Breast epithelium (tissue), 4 donors: ENCODE measurements at regions not wholly inside any gene's neighbourhood (a gene's known extent, or its start where the extent isn't known, plus 50 kb on each side); places are given as distances from the start of the nearest gene placed in this dataset.

Source experiments
- DNase-seq, 2 donors: peaks; one replicate each; pipeline ENCODE4 v3.0.0-alpha.2; 2019; ENCODE audit warnings: low spot score in 2 of 2
- H3K27ac ChIP-seq, 2 donors: fragments of 200-600 bp; sonication (generic) in 1 of 2; one replicate each; pipeline ENCODE4 v1.5.1; 2016 to 2019; ENCODE audit warnings: mild to moderate bottlenecking in 1 of 2
- H3K27me3 ChIP-seq, 2 donors: fragments of 200-600 bp; sonication (generic) in 1 of 2; one replicate each; pipeline versions ENCODE4 v1.5.1 to v1.6.0; 2017 to 2019; ENCODE audit warnings: control low read depth in 1 of 2, mild to moderate bottlenecking in 1 of 2
- H3K36me3 ChIP-seq: fragments of 200-600 bp; one replicate; pipeline ENCODE4 v1.5.1; 2019
- H3K4me1 ChIP-seq, 2 donors: fragments of 200-600 bp; sonication (generic); one replicate each; pipeline ENCODE4 v1.5.1; 2016 to 2019; ENCODE audit warnings: control low read depth in 1 of 2
- H3K4me3 ChIP-seq, 3 donors: fragments of 200-600 bp; sonication (generic); 1 replicate in 2 of 3; 2 replicates in 1 of 3; pipeline ENCODE4 v1.5.1; 2016 to 2019; ENCODE audit warnings: mild to moderate bottlenecking in 3 of 3, moderate library complexity in 2 of 3
- H3K9me3 ChIP-seq, 2 donors: fragments of 200-600 bp; sonication (generic) in 1 of 2; one replicate each; pipeline ENCODE4 v1.5.1; 2016 to 2019; ENCODE audit warnings: control low read depth in 1 of 2
- POLR2A ChIP-seq: fragments of 450-650 bp; IDR thresholded peaks from one replicate; pipeline ENCODE4 v1.6.1; 2016; ENCODE audit warnings: antibody characterized with exemption, mild to moderate bottlenecking, moderate library complexity
- POLR2AphosphoS5 ChIP-seq, 3 donors: sonication (generic); formaldehyde crosslinking; IDR thresholded peaks; one replicate each; pipeline ENCODE4 v1.6.1; 2017; ENCODE audit warnings: antibody characterized with exemption in 3 of 3
- intact Hi-C: fragments of 100-400 bp; cut with DNase I; formaldehyde crosslinking; loops from one replicate; pipeline ENCODE4 v1.15.1; 2023; ENCODE audit warnings: low total_unique reads
- TF ChIP-seq, protein P1 (sequence below), 3 donors: fragments of 450-650 bp; IDR thresholded peaks; one replicate each; pipeline ENCODE4 v1.5.1; 2016 to 2017; ENCODE audit warnings: antibody characterized with exemption in 3 of 3, mild to moderate bottlenecking in 3 of 3, moderate library complexity in 3 of 3

DNA sequence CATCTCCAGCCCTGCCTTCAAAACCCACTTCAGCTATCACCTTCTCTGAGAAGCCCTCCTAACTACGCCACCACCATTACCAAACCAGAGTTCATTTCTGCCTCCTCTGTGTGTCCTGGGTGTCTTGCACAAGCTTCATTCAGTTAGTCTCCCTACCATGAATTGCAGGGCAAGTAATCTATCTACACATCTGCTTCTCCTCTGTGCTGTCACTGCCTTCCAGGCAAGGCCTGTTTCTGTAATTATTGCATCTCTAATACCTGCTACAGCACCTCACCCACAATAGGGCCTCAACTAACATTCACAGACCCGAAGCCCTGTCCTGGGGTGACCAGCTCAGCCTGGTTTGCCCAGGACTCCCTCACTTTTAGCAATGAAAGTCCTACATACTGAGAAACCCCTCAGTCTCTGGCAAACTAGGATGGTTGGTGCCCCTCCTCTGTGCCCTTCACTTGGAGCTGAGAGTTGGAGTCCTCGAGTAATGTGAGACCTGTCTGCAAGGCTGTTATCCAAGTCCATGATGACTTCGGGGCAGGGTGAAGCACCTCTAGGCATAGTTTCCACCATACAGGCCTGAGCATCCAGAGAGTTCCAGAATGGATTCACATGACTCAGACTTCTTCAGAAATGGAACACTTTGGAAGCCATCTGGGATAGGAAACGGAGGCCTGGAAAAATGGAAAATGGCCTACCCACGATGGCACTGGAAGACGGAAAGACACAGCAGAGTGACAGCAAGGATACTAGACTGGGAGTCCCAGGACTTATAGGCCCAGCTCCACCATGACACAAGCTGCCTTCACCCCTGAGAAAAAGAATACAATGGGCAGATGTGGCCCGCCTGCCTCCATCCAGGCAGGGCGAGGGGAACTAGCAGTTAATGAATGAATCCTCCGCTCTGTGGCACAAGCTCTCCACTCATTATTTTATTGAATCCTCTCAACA lies 269.3 kb downstream of the BUD13 start:
- H3K9me3 ChIP-seq = no peaks in the 10 kb centered on the region
- H3K36me3 ChIP-seq = no peaks in the 10 kb centered on the region
- no peak overlapping the region for H3K27ac ChIP-seq
- H3K27me3 ChIP-seq = peaks cover 0 to 44% of the 10 kb centered on the region in 2 donors
- intact Hi-C loops = no loop called here
- no peak overlapping the region for H3K4me3 ChIP-seq
- no peaks in the 10 kb centered on the region for H3K4me1 ChIP-seq
- DNase-seq = no peak
- TF ChIP-seq, protein P1, sequence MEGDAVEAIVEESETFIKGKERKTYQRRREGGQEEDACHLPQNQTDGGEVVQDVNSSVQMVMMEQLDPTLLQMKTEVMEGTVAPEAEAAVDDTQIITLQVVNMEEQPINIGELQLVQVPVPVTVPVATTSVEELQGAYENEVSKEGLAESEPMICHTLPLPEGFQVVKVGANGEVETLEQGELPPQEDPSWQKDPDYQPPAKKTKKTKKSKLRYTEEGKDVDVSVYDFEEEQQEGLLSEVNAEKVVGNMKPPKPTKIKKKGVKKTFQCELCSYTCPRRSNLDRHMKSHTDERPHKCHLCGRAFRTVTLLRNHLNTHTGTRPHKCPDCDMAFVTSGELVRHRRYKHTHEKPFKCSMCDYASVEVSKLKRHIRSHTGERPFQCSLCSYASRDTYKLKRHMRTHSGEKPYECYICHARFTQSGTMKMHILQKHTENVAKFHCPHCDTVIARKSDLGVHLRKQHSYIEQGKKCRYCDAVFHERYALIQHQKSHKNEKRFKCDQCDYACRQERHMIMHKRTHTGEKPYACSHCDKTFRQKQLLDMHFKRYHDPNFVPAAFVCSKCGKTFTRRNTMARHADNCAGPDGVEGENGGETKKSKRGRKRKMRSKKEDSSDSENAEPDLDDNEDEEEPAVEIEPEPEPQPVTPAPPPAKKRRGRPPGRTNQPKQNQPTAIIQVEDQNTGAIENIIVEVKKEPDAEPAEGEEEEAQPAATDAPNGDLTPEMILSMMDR (IDR thresholded peaks at IDR 0.05) = no peak
- TF ChIP-seq POLR2A (no peak), POLR2AphosphoS5 (IDR thresholded peaks at IDR 0.05) (no peak)

DNA sequence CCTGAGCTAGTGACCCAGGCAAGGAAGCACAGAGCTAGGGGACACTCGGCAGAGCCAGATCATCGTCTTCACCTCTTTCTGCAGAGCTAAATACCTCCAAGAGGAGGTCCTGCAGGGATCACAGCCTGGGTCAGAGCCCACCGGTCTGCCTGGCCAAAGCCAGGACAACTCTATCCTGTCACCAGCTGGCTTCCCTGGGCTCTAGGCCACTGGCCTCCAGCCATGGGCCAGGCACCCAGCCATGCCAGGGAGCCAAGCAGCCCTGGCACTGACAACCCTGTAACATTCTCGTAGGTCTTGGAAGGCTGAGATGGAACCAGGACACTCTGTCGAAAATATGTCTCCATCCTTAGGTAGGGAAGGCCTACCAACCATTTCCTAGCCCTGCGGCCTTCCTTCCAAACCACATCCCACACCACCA lies 270.1 kb downstream of the BUD13 start:
- no peak overlapping the region for H3K27ac ChIP-seq
- no peaks in the 10 kb centered on the region for H3K4me1 ChIP-seq
- TF ChIP-seq POLR2A (no peak), POLR2AphosphoS5 (IDR thresholded peaks at IDR 0.05) (no peak)
- TF ChIP-seq, protein P1 (IDR thresholded peaks at IDR 0.05) = no peak
- H3K4me3 ChIP-seq = no peak overlapping the region
- H3K27me3 ChIP-seq = peaks cover 0 to 43% of the 10 kb centered on the region in 2 donors
- DNase-seq = no peak
- intact Hi-C loops = no loop called here
- H3K9me3 ChIP-seq = no peaks in the 10 kb centered on the region
- no peaks in the 10 kb centered on the region for H3K36me3 ChIP-seq

DNA sequence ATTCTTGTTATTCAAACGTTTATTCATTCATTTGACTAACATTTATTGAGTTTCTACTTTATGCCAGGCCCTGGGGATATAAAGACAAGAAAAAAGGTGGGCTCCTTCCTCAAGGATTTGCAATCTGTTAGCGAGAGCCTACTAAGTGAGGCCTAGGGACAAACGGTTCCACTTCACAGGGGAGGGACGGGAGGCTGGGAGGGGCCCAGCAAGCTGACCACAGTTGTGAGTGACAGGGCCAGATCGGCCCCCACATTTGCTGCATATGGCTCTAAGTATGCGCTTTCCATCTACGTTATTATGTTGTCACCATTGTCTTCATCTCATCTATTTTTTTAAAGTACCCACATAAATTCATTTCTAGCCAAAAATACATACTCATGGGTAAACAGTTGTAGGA lies 271.1 kb downstream of the BUD13 start:
- intact Hi-C loops = no loop called here
- H3K4me3 ChIP-seq = no peak overlapping the region
- no peaks in the 10 kb centered on the region for H3K9me3 ChIP-seq
- peaks cover 0 to 41% of the 10 kb centered on the region in 2 donors for H3K27me3 ChIP-seq
- no peaks in the 10 kb centered on the region for H3K4me1 ChIP-seq
- no peak for DNase-seq
- no peak overlapping the region for H3K27ac ChIP-seq
- no peaks in the 10 kb centered on the region for H3K36me3 ChIP-seq
- no peak for TF ChIP-seq POLR2A
- TF ChIP-seq, protein P1 (IDR thresholded peaks at IDR 0.05) = no peak
- no peak for TF ChIP-seq POLR2AphosphoS5 (IDR thresholded peaks at IDR 0.05)

DNA sequence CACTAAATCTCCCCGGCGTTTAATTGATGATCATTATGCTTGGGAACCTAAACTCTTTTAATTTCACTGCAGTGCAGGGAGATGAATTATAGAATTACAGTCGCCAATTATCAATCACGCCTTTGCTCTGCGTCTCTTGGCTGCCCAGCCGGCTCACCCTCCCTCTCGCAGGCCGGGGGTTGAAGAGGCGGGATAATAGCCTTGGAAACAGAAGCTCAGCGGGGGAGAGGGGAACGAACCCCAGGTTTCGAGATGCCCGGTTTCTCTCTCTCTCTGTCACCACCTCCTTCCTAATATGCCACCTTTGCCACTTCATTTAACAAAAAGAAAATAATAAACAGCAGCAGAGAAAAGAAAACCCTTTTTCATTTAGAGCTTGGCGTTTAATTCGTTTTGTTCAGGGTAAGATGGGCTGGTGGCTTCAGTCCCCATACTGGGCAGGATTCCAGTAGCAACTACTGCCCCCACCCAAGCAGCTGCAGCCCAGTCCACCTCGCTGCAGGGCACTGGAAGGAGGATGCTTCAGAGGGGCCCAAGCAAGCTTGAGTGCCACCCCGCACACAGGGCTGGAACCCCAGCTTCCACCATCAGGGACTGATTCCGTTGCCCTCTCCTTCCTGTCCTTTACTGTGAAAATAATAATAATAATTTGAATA lies 271.7 kb downstream of the BUD13 start:
- no peak for DNase-seq
- Histone ChIP-seq H3K4me1 (no peaks in the 10 kb centered on the region), H3K36me3 (no peaks in the 10 kb centered on the region), H3K4me3 (no peak overlapping the region), H3K27ac (no peak overlapping the region), H3K27me3 (peaks cover 0 to 36% of the 10 kb centered on the region in 2 donors), H3K9me3 (no peaks in the 10 kb centered on the region)
- intact Hi-C loops = no loop called here
- TF ChIP-seq, protein P1 (IDR thresholded peaks at IDR 0.05) = no peak
